ENCODE measurements at regions not wholly inside any gene's neighbourhood (a gene's known extent, or its start where the extent isn't known, plus 50 kb on each side); places are given as distances from the start of the nearest gene placed in this dataset.

DNA sequence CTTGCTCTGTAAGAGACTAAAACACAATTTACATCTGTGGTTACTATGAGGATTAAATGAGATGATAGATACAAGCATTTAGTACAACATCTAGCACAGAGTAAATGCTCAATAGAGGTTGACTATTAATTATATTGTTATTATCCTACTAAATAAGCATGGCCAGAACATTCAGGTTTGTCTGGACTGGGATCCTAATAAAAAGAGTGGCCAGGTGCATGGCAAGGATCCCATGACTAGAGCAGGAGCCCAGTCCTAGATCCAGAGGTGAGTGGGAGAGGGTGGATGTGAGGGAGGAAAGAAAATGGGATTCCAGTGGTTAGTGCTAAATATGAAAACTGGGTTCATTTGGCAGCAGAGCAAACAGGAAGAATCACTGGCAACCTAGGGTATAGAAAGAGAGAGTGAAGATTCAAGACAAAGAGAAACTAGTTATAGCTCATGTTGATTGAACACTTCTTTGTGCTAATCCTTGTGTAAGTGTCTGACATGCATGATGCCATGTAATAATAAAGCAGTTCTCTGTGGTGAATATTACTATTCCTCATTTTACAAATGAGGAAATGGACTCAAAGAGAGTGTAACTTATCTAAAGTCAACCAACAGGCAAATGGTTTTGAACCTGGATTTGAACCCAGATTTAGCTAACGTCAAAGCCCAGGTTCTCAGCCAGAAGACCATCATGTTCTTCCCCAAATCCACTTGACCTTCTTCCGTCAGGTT is 71.1 kb upstream of the FGGY start:
- in situ Hi-C loops (cut with HindIII; ENCODE audit: low sequenced_read_pairs), result no loop called here

DNA sequence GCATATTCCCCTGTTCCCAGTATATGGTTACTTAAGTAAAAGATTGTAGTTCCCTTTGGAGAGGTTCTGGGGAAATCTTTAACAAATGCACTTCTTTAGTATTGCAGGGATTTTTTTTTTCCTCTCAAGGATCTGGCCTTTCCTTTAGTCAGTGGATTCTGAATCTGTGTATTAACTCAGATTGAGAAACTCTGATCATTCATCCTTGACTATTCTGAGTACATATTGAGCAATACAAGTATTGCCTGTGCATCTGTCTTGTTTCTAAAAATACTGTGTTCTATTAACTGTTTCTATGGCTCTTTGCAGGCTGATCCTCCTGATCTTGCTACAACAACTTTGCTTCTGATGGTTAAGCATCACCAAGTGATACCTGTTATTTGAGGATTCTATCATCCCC is 67.8 kb upstream of the FGGY start:
- in situ Hi-C loops (cut with HindIII; ENCODE audit: low sequenced_read_pairs), result no loop called here

DNA sequence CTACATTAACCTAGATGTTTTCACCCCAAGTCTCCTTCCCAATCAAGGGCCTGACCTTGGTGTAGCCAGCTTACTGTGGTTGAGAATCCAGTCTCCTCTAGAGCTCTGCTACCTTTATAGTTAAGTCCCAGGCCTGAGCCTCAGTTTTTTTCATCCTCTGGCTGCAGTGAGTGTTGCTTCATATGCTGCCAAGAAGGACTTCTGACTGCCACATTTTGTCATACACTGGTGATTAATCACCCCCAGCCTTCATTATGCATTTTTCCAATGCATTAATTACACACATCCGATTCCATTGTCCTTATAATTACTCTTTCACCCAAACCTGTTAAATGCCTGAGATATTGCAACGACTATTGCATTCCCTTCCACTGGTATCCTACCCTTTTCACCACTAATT is 66.3 kb upstream of the FGGY start:
- in situ Hi-C loops (cut with HindIII; ENCODE audit: low sequenced_read_pairs), result no loop called here

DNA sequence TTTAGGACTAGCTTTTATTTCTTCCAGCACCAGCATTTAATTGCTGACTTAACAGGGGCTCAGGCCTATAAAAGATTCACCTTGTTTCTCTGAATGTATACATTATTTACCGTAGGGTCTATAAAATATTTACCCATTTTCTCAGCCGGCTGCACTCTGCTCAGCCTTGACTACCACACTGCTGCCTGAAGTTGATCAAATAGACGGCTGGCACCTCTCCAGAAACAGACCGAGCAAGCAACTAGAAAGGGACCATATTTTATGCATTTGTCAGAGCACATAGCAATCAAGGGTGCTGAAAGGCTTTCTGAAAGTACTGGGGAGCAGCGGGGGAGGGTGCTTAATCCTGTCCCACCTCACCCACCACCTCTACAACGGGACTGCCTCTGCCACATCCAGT is 64.7 kb upstream of the FGGY start:
- in situ Hi-C loops (cut with HindIII; ENCODE audit: low sequenced_read_pairs), result no loop called here

DNA sequence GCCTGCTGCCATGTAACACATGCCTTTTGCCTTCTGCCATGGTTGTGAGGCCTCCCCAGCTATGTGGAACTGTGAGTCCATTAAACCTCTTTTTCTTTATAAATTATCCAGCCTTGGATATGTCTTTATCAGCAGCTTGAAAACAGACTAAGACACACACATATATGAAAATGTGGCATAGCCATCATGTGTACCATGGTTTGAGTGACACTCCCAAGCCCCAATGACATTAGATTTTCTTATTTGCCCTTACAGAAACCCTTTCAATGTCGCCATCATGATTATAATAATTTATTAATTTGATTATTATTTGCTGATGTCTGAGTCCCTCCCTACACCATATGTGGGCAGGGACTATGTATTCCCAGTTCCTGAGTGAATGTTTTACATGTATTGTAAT is 63.5 kb upstream of the FGGY start:
- in situ Hi-C loops (cut with HindIII; ENCODE audit: low sequenced_read_pairs), result no loop called here

DNA sequence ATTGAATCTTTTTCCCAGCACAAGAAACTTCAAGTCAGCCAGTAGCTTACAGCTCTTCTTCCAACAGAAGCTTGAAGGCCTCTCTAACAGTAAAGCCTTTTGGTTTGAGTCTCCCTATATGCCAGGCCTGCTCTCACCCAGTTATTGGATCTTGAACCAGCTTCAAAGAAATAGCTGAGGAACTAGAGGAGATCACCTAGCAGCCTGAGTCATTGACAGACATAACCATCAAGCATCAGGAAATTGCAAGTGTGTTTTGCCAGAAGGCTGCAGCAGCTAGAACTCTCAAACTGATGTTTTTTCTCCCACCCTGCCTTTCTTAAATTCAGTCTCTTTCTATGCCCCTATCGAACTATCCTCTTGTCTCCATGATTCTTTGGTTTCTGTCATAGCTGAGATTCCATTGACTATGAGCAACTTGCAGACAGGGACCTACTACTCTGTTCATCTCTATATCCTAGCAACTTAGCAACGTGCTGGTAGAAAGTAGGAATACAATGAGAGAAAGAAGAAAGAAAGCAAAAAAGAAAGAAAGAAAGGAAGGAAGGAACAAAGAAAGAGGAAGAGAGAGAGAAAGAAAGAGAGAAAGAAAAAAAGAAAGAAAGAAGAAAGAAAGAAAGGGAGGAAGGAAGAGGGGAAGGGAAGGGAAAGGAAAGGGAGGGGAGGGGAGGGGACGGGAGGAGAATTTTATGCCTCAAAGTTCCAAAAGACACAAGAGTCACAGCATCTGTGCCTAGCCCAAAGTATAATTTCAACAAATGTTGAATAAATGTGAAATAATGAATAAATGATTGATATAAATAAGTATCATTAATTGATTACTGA is 60.0 kb upstream of the FGGY start:
- in situ Hi-C loops (cut with HindIII; ENCODE audit: low sequenced_read_pairs), result no loop called here

DNA sequence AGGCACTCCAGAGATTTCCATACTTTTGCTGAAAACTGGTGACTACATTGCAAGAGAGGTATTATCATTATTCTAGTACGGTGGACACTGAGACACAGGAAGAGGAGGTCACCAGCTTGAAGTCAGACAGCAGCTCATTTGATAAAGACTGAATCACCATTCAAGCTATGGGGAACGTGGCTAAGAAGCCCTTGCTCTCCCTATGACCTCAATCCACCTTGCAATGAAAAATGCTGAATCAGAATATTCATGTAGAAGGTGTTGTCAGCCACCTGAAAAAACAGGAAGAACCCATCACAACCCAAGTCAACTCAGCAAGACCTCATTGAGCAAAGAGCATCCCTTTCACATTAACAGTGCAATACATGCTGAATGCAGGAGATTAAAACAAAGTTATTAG is 59.0 kb upstream of the FGGY start:
- in situ Hi-C loops (cut with HindIII; ENCODE audit: low sequenced_read_pairs), result no loop called here

DNA sequence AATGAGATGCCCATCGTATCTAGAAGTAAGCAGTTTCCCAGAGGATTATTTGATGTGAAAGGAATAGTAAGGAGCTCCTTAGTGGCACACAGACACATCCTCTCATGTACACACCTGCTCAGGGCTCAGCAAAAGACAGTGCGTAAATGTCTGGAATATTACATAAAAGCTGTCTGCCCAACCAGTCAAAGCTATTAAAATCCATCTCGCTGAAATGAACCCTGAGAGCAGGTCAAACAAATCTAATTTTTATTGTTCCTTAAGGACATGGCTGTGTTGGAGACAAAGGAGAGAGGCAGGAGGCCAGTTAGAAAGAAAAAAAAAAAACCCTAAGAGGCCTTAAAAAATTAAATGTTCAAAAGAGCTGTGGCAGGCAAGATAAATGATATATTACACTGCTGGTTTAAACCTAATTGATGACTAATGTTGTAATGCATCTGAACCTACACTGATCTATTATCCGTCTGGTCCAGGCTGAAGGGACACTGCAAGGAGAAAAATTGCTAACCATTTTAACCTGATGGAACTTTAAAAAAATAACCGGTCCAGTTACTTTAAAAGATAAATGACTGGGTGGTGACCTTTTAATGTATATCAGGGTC is 58.5 kb upstream of the FGGY start:
- in situ Hi-C loops (cut with HindIII; ENCODE audit: low sequenced_read_pairs), result no loop called here

DNA sequence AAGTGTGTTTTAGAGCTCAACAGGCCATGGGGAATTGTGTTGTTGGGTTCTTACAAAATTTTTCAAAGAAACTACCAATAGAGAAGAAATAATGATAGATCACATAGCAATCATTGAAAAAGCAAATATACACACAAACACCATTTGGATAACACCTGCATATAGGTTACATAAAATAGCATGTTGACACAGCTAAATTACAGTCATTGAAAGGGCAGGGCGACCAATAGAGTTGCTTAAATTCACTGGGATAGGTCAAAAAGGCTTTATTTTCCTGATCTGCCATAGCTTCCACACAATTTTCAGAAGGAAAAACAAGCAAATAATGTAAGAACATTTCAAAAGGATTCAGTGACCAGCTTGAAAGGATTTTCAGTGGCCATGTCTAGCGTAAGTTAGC is 57.9 kb upstream of the FGGY start:
- in situ Hi-C loops (cut with HindIII; ENCODE audit: low sequenced_read_pairs), result no loop called here

DNA sequence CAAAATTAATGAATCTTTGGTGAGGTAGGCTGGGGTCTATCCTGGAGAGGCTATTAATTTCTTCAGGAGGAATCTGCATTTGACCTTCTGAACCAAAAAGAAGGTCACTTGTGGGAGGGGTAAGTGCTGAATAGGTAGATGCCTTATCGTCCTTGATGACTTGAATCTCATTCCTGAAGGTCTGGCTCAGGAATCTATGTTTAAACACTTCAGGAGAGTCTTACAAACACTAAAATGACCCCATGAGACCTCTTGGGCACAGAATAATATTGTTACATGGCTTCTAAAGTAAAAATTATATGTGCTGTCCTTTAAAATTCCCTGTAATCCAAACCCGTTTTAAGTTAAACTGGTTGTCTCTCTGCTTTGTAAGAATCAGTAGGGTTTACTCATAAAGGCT is 55.0 kb upstream of the FGGY start:
- in situ Hi-C loops (cut with HindIII; ENCODE audit: low sequenced_read_pairs), result no loop called here

DNA sequence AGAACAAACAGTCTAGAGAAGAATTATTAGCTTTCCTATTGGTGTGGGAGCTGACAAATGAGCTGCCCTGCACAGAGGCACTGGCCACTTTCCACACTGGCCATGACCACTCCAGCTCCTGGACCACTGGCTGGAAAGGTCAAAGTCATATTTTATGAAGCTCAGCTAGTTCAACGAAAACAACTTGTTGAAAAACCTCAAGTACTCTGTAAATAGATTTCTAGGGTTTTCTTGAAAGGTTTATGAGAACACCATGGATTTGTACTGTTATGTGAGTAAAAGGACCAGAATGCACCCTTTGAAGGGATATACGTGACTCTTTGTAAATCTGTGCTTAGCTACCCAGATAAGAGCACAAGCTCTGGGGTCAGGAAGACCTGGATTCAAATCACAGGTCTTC is 54.5 kb upstream of the FGGY start:
- in situ Hi-C loops (cut with HindIII; ENCODE audit: low sequenced_read_pairs), result no loop called here

DNA sequence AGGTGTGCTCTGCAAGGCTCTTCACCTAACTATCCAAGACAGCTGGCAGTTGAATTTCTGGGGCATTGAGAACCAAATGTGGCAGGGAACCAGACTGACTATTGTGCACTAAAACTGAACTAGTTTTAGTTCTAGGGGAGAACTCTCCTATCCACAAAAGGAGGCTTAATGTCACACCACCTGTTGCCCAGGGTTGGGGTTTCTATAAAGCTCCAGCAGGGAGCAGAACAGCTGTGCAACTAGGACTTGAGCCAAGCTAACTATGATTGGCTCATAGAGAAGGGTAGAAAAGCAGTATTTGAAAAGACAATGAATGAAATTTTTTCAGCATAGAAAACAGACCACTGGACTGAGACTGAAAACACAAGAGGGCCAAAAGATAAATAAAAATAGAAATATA is 53.3 kb upstream of the FGGY start:
- in situ Hi-C loops (cut with HindIII; ENCODE audit: low sequenced_read_pairs), result no loop called here

DNA sequence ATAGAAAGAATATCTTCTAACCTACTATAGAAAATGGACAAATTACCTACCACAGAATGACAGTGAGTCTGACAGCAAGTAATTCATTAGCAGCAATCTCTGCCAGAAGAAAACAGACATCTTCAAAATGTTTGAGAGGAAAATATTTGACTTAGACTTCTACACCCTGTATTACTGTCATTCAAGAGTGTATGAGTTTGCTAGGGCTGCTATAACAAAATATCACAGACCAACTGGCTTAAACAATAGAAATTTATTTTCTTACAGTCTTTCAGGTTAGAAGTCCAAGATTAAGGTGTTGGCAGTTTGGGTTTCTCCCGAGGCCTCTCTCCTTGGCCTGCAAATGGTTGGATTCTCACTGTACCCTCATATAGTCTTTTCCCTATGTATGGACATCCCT is 52.9 kb upstream of the FGGY start:
- in situ Hi-C loops (cut with HindIII; ENCODE audit: low sequenced_read_pairs), result no loop called here

DNA sequence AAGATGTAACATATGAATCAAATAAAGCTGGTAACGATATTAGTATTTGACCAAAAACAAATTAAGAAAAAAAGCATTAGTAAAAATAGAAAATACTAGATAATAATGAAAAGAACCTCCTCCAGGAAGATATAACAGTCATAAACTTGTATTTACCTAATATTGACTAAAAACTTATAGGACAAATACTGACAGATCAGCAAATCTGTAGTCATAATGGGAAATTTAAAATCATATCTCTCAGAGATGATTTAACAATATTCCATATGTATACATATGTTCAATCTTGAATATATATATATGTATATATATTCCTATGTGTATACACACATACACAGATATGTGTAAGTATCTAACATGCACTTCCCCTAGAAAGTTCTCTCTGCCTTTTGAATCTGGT is 52.0 kb upstream of the FGGY start:
- in situ Hi-C loops (cut with HindIII; ENCODE audit: low sequenced_read_pairs), result no loop called here

Data from DLD1 (cell line).